Upper lobe of right lung (tissue), 1 donor: ENCODE measurements at regions not wholly inside any gene's neighbourhood (a gene's known extent, or its start where the extent isn't known, plus 50 kb on each side); places are given as distances from the start of the nearest gene placed in this dataset.

Experiments used
- ATAC-seq: fragments of 200-7000 bp; cut with Tn5 transposase; one replicate; pipeline ENCODE4 v1.9.1; 2020; ENCODE audit warnings: mild to moderate bottlenecking, moderate library complexity
- DNase-seq: peaks from one replicate; pipeline ENCODE4 v3.0.0-alpha.2; 2020
- H3K27ac ChIP-seq: fragments of 200-600 bp; one replicate; pipeline ENCODE4 v1.8.0; 2022
- H3K27me3 ChIP-seq: fragments of 200-600 bp; one replicate; pipeline ENCODE4 v1.8.0; 2022; ENCODE audit warnings: mild to moderate bottlenecking
- H3K36me3 ChIP-seq: fragments of 200-600 bp; one replicate; pipeline ENCODE4 v1.8.0; 2022
- H3K4me1 ChIP-seq: fragments of 200-600 bp; one replicate; pipeline ENCODE4 v1.8.0; 2022
- H3K4me3 ChIP-seq: fragments of 200-600 bp; one replicate; pipeline ENCODE4 v1.8.0; 2022; ENCODE audit warnings: mild to moderate bottlenecking
- H3K9me3 ChIP-seq: fragments of 200-600 bp; one replicate; pipeline ENCODE4 v1.8.0; 2022
- CTCF ChIP-seq: fragments of 200-600 bp; IDR thresholded peaks from one replicate; pipeline ENCODE4 v1.8.0; 2022; ENCODE audit warnings: antibody characterized with exemption
- intact Hi-C: fragments of 100-400 bp; cut with DNase I; formaldehyde crosslinking; loops from one replicate; pipeline ENCODE4 v1.11.0; 2022
- donor health status: DM: no; HTN: yes; CAD: no; lungs with severe emphysema.

DNA sequence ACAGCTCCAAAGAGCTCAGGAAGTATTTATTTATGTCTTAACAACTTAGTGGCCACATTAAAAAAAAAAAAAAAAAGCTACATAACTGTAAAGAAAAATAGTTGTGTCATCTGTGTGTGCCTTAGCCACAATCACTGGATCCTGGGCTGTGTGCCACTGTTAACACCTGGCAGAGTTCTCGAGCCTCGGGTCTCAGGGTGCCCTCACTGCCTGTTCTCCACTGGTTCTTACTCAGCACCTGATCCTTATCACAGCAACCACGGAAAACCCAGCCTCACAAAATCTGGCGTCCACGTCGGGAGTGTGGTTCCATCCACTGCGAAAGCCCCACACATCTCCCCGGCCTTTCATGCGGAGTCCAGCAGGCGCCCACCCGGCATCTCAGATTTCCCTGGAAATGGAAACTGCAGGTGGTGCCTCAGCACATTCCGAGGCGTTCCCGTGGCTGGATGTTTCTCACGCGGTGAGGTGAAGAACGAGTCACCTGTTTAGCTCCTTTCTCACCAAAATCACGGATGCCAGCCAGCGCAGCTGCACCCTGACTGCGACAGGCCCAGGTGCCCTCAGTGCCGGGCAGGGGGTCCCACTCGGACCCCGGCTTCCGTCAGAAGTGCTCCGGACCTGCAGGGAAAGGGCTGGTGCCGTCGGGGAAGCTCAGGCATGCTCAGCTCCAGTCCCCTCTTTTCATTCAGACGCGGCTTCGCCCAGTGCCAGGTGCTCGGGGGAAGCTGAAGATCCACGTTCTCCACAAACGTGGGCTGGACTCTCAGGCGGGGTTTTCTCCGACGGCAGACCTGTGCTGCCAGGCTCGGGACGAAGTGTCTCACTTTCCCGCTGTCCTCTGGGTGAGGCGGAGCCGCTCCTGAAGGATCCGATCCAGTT, 198.7 kb upstream of the SALL3 start:
- intact Hi-C loops: no loop called here
- no peak overlapping the region for H3K4me3 ChIP-seq
- no peaks in the 10 kb centered on the region for H3K4me1 ChIP-seq
- no peak for TF ChIP-seq CTCF
- DNase-seq: no peak
- H3K36me3 ChIP-seq: no peaks in the 10 kb centered on the region
- H3K27ac ChIP-seq: no peak overlapping the region
- no peaks in the 10 kb centered on the region for H3K27me3 ChIP-seq
- H3K9me3 ChIP-seq: no peaks in the 10 kb centered on the region
- ATAC-seq: no peak

GRCh38 chr18:78781601-78781960, 198.0 kb upstream of the SALL3 start:
- Histone ChIP-seq H3K36me3 (no peaks in the 10 kb centered on the region), H3K4me1 (no peaks in the 10 kb centered on the region), H3K4me3 (no peak overlapping the region), H3K9me3 (no peaks in the 10 kb centered on the region), H3K27me3 (no peaks in the 10 kb centered on the region), H3K27ac (no peak overlapping the region)
- TF ChIP-seq CTCF: no peak
- intact Hi-C loops: no loop called here
- ATAC-seq (no peak), DNase-seq (no peak)

DNA sequence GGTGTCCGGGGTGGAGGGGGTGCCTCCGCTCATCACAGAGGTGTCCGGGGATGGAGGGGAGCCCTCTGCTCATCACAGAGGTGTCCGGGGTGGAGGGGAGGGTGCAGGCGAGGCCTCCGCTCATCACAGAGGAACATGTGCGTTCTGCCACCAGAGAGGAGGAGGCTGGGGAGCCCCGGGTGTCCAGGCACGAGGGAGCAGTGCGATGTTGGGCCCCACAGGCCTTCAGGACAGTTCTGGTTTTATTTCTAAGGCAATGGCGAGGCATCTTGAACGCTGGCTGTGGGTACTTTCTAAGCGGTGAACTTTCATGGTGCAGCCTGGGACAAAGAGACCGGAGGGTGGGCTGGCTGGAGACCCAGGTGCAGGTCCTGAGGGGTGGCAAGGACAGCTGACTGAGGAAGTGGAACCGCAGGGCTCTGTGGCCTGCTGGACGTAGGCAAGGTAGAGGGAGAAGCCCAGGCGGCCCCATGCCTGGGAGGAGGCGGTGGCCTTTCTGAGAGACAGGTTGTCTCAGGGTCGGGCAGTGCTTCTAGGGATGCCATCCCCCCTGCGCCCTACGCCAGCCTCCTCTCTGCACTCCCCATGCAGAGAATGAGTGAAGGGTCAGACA, 196.6 kb upstream of the SALL3 start:
- Histone ChIP-seq H3K27ac (no peak overlapping the region), H3K4me1 (no peaks in the 10 kb centered on the region), H3K9me3 (no peaks in the 10 kb centered on the region), H3K36me3 (no peaks in the 10 kb centered on the region), H3K27me3 (no peaks in the 10 kb centered on the region), H3K4me3 (no peak overlapping the region)
- intact Hi-C loops: no loop called here
- TF ChIP-seq CTCF: no peak
- DNase-seq (no peak), ATAC-seq (no peak)

GRCh38 chr18:78783564-78783960, 196.1 kb upstream of the SALL3 start:
- Histone ChIP-seq H3K4me1 (no peaks in the 10 kb centered on the region), H3K4me3 (no peak overlapping the region), H3K9me3 (no peaks in the 10 kb centered on the region), H3K27ac (no peak overlapping the region), H3K27me3 (no peaks in the 10 kb centered on the region), H3K36me3 (no peaks in the 10 kb centered on the region)
- intact Hi-C loops: no loop called here
- DNase-seq (no peak), ATAC-seq (no peak)
- TF ChIP-seq CTCF: no peak

GRCh38 chr18:78784861-78785260, 194.8 kb upstream of the SALL3 start:
- no peaks in the 10 kb centered on the region for H3K36me3 ChIP-seq
- no peak overlapping the region for H3K27ac ChIP-seq
- intact Hi-C loops: no loop called here
- no peaks in the 10 kb centered on the region for H3K9me3 ChIP-seq
- no peaks in the 10 kb centered on the region for H3K4me1 ChIP-seq
- TF ChIP-seq CTCF: no peak
- ATAC-seq (no peak), DNase-seq (no peak)
- H3K27me3 ChIP-seq: no peaks in the 10 kb centered on the region
- H3K4me3 ChIP-seq: no peak overlapping the region
